ENCODE measurements at regions not wholly inside any gene's neighbourhood (a gene's known extent, or its start where the extent isn't known, plus 50 kb on each side); places are given as distances from the start of the nearest gene placed in this dataset.

- ATAC-seq (no peak), DNase-seq (no peak)
- ChIA-PET POLR2A (no interaction called here), CTCF (no interaction called here)
- H3K27me3 Mint-ChIP-seq = peaks cover 4% of the 10 kb centered on the region
- H3K27ac Mint-ChIP-seq = no peak overlapping the region
- intact Hi-C loops (cut with DNase I, micrococcal nuclease) = no loop called here
- no peaks in the 10 kb centered on the region for H3K36me3 Mint-ChIP-seq (ENCODE audit: low read depth)
- no peaks in the 10 kb centered on the region for H3K9me3 Mint-ChIP-seq (ENCODE audit: low read depth)
- H3K4me3 Mint-ChIP-seq = no peak overlapping the region
- no peaks in the 10 kb centered on the region for H3K4me1 Mint-ChIP-seq
Measured at GRCh38 chr5:175015028-175015685, 290.8 kb downstream of the MSX2 start.

GRCh38 chr5:175013251-175013650 lies 288.9 kb downstream of the MSX2 start:
- Mint-ChIP-seq H3K27me3 (peaks cover 2% of the 10 kb centered on the region), H3K36me3 (ENCODE audit: low read depth) (no peaks in the 10 kb centered on the region), H3K4me1 (no peaks in the 10 kb centered on the region), H3K9me3 (ENCODE audit: low read depth) (no peaks in the 10 kb centered on the region), H3K27ac (no peak overlapping the region), H3K4me3 (no peak overlapping the region)
- DNase-seq (no peak), ATAC-seq (no peak)
- POLR2A ChIA-PET = no interaction called here
- intact Hi-C loops (cut with DNase I, micrococcal nuclease) = no loop called here
- CTCF ChIA-PET = no interaction called here

- Mint-ChIP-seq H3K9me3 (ENCODE audit: low read depth) (no peaks in the 10 kb centered on the region), H3K27ac (no peak overlapping the region), H3K27me3 (peaks cover 2% of the 10 kb centered on the region), H3K4me3 (no peak overlapping the region), H3K36me3 (ENCODE audit: low read depth) (no peaks in the 10 kb centered on the region), H3K4me1 (no peaks in the 10 kb centered on the region)
- POLR2A ChIA-PET = no interaction called here
- intact Hi-C loops (cut with DNase I, micrococcal nuclease) = no loop called here
- DNase-seq (no peak), ATAC-seq (no peak)
- CTCF ChIA-PET = no interaction called here
Measured at GRCh38 chr5:175012267-175012666, 287.9 kb downstream of the MSX2 start.

GRCh38 chr5:175003531-175003930 lies 279.1 kb downstream of the MSX2 start:
- no peak overlapping the region for H3K4me3 Mint-ChIP-seq
- intact Hi-C loops (cut with DNase I, micrococcal nuclease) = no loop called here
- ATAC-seq (no peak), DNase-seq (no peak)
- H3K9me3 Mint-ChIP-seq (ENCODE audit: low read depth) = peaks cover 5% of the 10 kb centered on the region
- H3K27me3 Mint-ChIP-seq = peaks cover 4% of the 10 kb centered on the region
- ChIA-PET POLR2A (no interaction called here), CTCF (no interaction called here)
- H3K36me3 Mint-ChIP-seq (ENCODE audit: low read depth) = no peaks in the 10 kb centered on the region
- H3K4me1 Mint-ChIP-seq = no peaks in the 10 kb centered on the region
- H3K27ac Mint-ChIP-seq = no peak overlapping the region

GRCh38 chr5:175001876-175002645 lies 277.7 kb downstream of the MSX2 start:
- peaks cover 15% of the 10 kb centered on the region for H3K9me3 Mint-ChIP-seq (ENCODE audit: low read depth)
- ChIA-PET CTCF (no interaction called here), POLR2A (no interaction called here)
- DNase-seq = no peak
- H3K4me1 Mint-ChIP-seq = peaks cover 12% of the 10 kb centered on the region
- no peak for ATAC-seq
- H3K36me3 Mint-ChIP-seq (ENCODE audit: low read depth) = no peaks in the 10 kb centered on the region
- peaks cover 4% of the 10 kb centered on the region for H3K27me3 Mint-ChIP-seq
- no peak overlapping the region for H3K4me3 Mint-ChIP-seq
- H3K27ac Mint-ChIP-seq = no peak overlapping the region
- intact Hi-C loops (cut with DNase I, micrococcal nuclease) = no loop called here

- peaks cover 2% of the 10 kb centered on the region for H3K27me3 Mint-ChIP-seq
- H3K4me3 Mint-ChIP-seq = no peak overlapping the region
- ChIA-PET POLR2A (no interaction called here), CTCF (interaction anchor here (0.6 kb wide), 1 partner anchor 485 kb away, joined by 3 read pairs; no protein-coding TSS in a partner anchor)
- H3K36me3 Mint-ChIP-seq (ENCODE audit: low read depth) = no peaks in the 10 kb centered on the region
- H3K27ac Mint-ChIP-seq = no peak overlapping the region
- peaks cover 12% of the 10 kb centered on the region for H3K4me1 Mint-ChIP-seq
- ATAC-seq (no peak), DNase-seq (no peak)
- H3K9me3 Mint-ChIP-seq (ENCODE audit: low read depth) = peaks cover 15% of the 10 kb centered on the region
- intact Hi-C loops (cut with DNase I, micrococcal nuclease) = no loop called here
Measured at GRCh38 chr5:175001311-175001710, 276.9 kb downstream of the MSX2 start.

- Mint-ChIP-seq H3K36me3 (ENCODE audit: low read depth) (no peaks in the 10 kb centered on the region), H3K27ac (no peak overlapping the region), H3K9me3 (ENCODE audit: low read depth) (peaks cover 15% of the 10 kb centered on the region), H3K4me1 (peaks cover 12% of the 10 kb centered on the region), H3K4me3 (no peak overlapping the region), H3K27me3 (no peaks in the 10 kb centered on the region)
- intact Hi-C loops (cut with DNase I, micrococcal nuclease) = no loop called here
- ATAC-seq (no peak), DNase-seq (no peak)
- POLR2A ChIA-PET = no interaction called here
- CTCF ChIA-PET = interaction anchor here (0.6 kb wide), 2 partner anchors 83 to 1042 kb away, joined by 3 read pairs; no protein-coding TSS in a partner anchor
Measured at GRCh38 chr5:174999581-174999980, 275.2 kb downstream of the MSX2 start.

GRCh38 chr5:174998131-174998730 lies 273.8 kb downstream of the MSX2 start:
- Mint-ChIP-seq H3K9me3 (ENCODE audit: low read depth) (peaks cover 15% of the 10 kb centered on the region), H3K36me3 (ENCODE audit: low read depth) (no peaks in the 10 kb centered on the region), H3K27me3 (no peaks in the 10 kb centered on the region), H3K27ac (no peak overlapping the region), H3K4me1 (peaks cover 12% of the 10 kb centered on the region), H3K4me3 (no peak overlapping the region)
- ChIA-PET CTCF (no interaction called here), POLR2A (no interaction called here)
- intact Hi-C loops (cut with DNase I, micrococcal nuclease) = no loop called here
- peak; percentile 12 for ATAC-seq
- DNase-seq = no peak

GRCh38 chr5:174997688-174998087 lies 273.3 kb downstream of the MSX2 start:
- H3K9me3 Mint-ChIP-seq (ENCODE audit: low read depth) = peaks cover 15% of the 10 kb centered on the region
- intact Hi-C loops (cut with DNase I, micrococcal nuclease) = no loop called here
- no peaks in the 10 kb centered on the region for H3K36me3 Mint-ChIP-seq (ENCODE audit: low read depth)
- ATAC-seq (no peak), DNase-seq (no peak)
- H3K27me3 Mint-ChIP-seq = peaks cover 2% of the 10 kb centered on the region
- ChIA-PET POLR2A (no interaction called here), CTCF (no interaction called here)
- H3K4me3 Mint-ChIP-seq = no peak overlapping the region
- H3K4me1 Mint-ChIP-seq = peaks cover 12% of the 10 kb centered on the region
- H3K27ac Mint-ChIP-seq = no peak overlapping the region

- POLR2A ChIA-PET = interaction anchor here (0.6 kb wide), 1 partner anchor 17 kb away, joined by 3 read pairs; no protein-coding TSS in a partner anchor
Measured at GRCh38 chr5:174996941-174997340, 272.6 kb downstream of the MSX2 start.

GRCh38 chr5:174995827-174996226 lies 271.4 kb downstream of the MSX2 start:
- ATAC-seq = no peak
- Mint-ChIP-seq H3K36me3 (ENCODE audit: low read depth) (no peaks in the 10 kb centered on the region), H3K27me3 (peaks cover 6% of the 10 kb centered on the region), H3K27ac (no peak overlapping the region), H3K4me3 (no peak overlapping the region), H3K9me3 (ENCODE audit: low read depth) (peaks cover 15% of the 10 kb centered on the region), H3K4me1 (peaks cover 12% of the 10 kb centered on the region)
- intact Hi-C loops (cut with DNase I, micrococcal nuclease) = no loop called here
- POLR2A ChIA-PET = no interaction called here
- CTCF ChIA-PET = no interaction called here
- DNase-seq = no peak

More at GRCh38 chr5:174996941-174997340, 272.6 kb downstream of the MSX2 start:
- no peak overlapping the region for H3K4me3 Mint-ChIP-seq
- intact Hi-C loops (cut with DNase I, micrococcal nuclease) = no loop called here
- H3K36me3 Mint-ChIP-seq (ENCODE audit: low read depth) = no peaks in the 10 kb centered on the region
- H3K4me1 Mint-ChIP-seq = peaks cover 12% of the 10 kb centered on the region
- DNase-seq = no peak
- ATAC-seq = no peak
- H3K9me3 Mint-ChIP-seq (ENCODE audit: low read depth) = peaks cover 15% of the 10 kb centered on the region
- no peak overlapping the region for H3K27ac Mint-ChIP-seq
- peaks cover 4% of the 10 kb centered on the region for H3K27me3 Mint-ChIP-seq
- CTCF ChIA-PET = no interaction called here

- intact Hi-C loops (cut with DNase I, micrococcal nuclease) = no loop called here
- H3K27me3 Mint-ChIP-seq = peaks cover 6% of the 10 kb centered on the region
- DNase-seq = no peak
- no peak for ATAC-seq
- POLR2A ChIA-PET = no interaction called here
- H3K4me3 Mint-ChIP-seq = no peak overlapping the region
- H3K4me1 Mint-ChIP-seq = no peaks in the 10 kb centered on the region
- H3K27ac Mint-ChIP-seq = no peak overlapping the region
- H3K9me3 Mint-ChIP-seq (ENCODE audit: low read depth) = no peaks in the 10 kb centered on the region
- H3K36me3 Mint-ChIP-seq (ENCODE audit: low read depth) = no peaks in the 10 kb centered on the region
- CTCF ChIA-PET = interaction anchor here (0.6 kb wide), 1 partner anchor 306 kb away, joined by 3 read pairs; no protein-coding TSS in a partner anchor
Measured at GRCh38 chr5:174991847-174992246, 267.5 kb downstream of the MSX2 start.
